ENCODE measurements at regions not wholly inside any gene's neighbourhood (a gene's known extent, or its start where the extent isn't known, plus 50 kb on each side); places are given as distances from the start of the nearest gene placed in this dataset.
A peak's percentile ranks its signal among the peaks of the same experiment; 100 is the strongest.

- WGBS (ENCODE audit: missing lambda C conversion rate), result 59% methylated on average over 1 of the region's 1 CpG
- no peak for DNase-seq (ENCODE audit: low read depth in 1 of 2, low spot score in 1 of 2)
- H3K4me1 ChIP-seq, result peaks cover 3% of the 10 kb centered on the region; the same call in 1 of the 3 replicates
- ChIA-PET CTCF (no interaction called here), POLR2A (no interaction called here)
- no peak for ATAC-seq
- FAIRE-seq, result no peak
- H3K4me2 ChIP-seq, result no peak overlapping the region
- no peak overlapping the region for H3K4me3 ChIP-seq
- H3K9me3 ChIP-seq, result no peaks in the 10 kb centered on the region
- H3K27ac ChIP-seq, result no peak overlapping the region
- no peak for TF ChIP-seq EHF (CRISPR knock-in tag; IDR thresholded peaks at IDR 0.05)
- TF ChIP-seq HEYL (CRISPR knock-in tag; IDR thresholded peaks at IDR 0.05), result no peak
Measured at GRCh38 chr1:195606483-195606882, 1001.8 kb downstream of the KCNT2 start.

GRCh38 chr1:195604287-195604686 lies 1004.0 kb downstream of the KCNT2 start:
- peak; percentile 56 to 62; a peak in 3 of 6 replicates for ATAC-seq
- CTCF ChIA-PET, result no interaction called here
- WGBS (ENCODE audit: missing lambda C conversion rate), result 21% methylated on average over 1 of the region's 1 CpG
- TF ChIP-seq ZSCAN20 (CRISPR knock-in tag; IDR thresholded peaks at IDR 0.05), result no peak
- no peak for TF ChIP-seq HOXB5 (CRISPR knock-in tag; IDR thresholded peaks at IDR 0.05)
- TF ChIP-seq CHD4 (IDR thresholded peaks at IDR 0.05; ENCODE audit: borderline replicate concordance), result no peak
- no peak for TF ChIP-seq RCOR1 (IDR thresholded peaks at IDR 0.05; ENCODE audit: low read depth, low read length)
- TF ChIP-seq RFX5 (IDR thresholded peaks at IDR 0.05), result no peak
- TF ChIP-seq MAX (IDR thresholded peaks at IDR 0.05), result no peak
- no peak for TF ChIP-seq MAFK (IDR thresholded peaks at IDR 0.05; ENCODE audit: partially characterized antibody)
- peak; percentile 12; the same call in 1 of the 2 replicates for TF ChIP-seq GATA3 (IDR thresholded peaks at IDR 0.05; ENCODE audit: borderline replicate concordance)
- peak; percentile 50; the same call in 1 of the 2 replicates for TF ChIP-seq JUNB (IDR thresholded peaks at IDR 0.05)
- TF ChIP-seq CHD2 (IDR thresholded peaks at IDR 0.05; ENCODE audit: low read length, partially characterized antibody), result no peak
- no peak for TF ChIP-seq FOXS1 (CRISPR knock-in tag; IDR thresholded peaks at IDR 0.05)
- no peak for TF ChIP-seq RNF2 (IDR thresholded peaks at IDR 0.05; ENCODE audit: borderline replicate concordance, low read depth)
- TF ChIP-seq CEBPB (IDR thresholded peaks at IDR 0.05), result no peak
- TF ChIP-seq TP53 (CRISPR knock-in tag; IDR thresholded peaks at IDR 0.05), result no peak
- no peak for TF ChIP-seq RAD21 (conservative IDR thresholded peaks at IDR 0.05 in 1 of 2, IDR thresholded peaks at IDR 0.05 in 1 of 2)
- no peak for TF ChIP-seq MYC (IDR thresholded peaks at IDR 0.05; ENCODE audit: borderline replicate concordance, low read length)
- TF ChIP-seq POLR2A (IDR thresholded peaks at IDR 0.05; ENCODE audit: low read length), result no peak
- no peak for TF ChIP-seq ZC3H11A (IDR thresholded peaks at IDR 0.05)
- no peak for TF ChIP-seq FOSB (CRISPR knock-in tag; IDR thresholded peaks at IDR 0.05)
- TF ChIP-seq NPAS2 (CRISPR knock-in tag; IDR thresholded peaks at IDR 0.05; ENCODE audit: borderline replicate concordance), result no peak
- TF ChIP-seq, protein P1, sequence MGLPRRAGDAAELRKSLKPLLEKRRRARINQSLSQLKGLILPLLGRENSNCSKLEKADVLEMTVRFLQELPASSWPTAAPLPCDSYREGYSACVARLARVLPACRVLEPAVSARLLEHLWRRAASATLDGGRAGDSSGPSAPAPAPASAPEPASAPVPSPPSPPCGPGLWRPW (IDR thresholded peaks at IDR 0.05), result no peak
- TF ChIP-seq TFCP2L1 (CRISPR knock-in tag; IDR thresholded peaks at IDR 0.05), result no peak
- no peak for TF ChIP-seq PHF8 (IDR thresholded peaks at IDR 0.05; ENCODE audit: borderline replicate concordance, low read depth)
- TF ChIP-seq FOSL2 (IDR thresholded peaks at IDR 0.05), result peak; percentile 37; the same call in 1 of the 2 replicates
- no peak; the same call in 1 of the 2 replicates for TF ChIP-seq FOSL2 (CRISPR knock-in tag; IDR thresholded peaks at IDR 0.05)
- Histone ChIP-seq H3K4me3 (no peak overlapping the region), H3K4me2 (0 out of 3 replicates have a peak overlapping the region, but pooled peaks have one; percentile 8), H3K4me1 (peaks cover 3% of the 10 kb centered on the region; the same call in 1 of the 3 replicates), H3K27ac (peak overlapping the region in 1 of 2 experiments; percentile 60; a peak in 2 of 6 replicates), H3K9me3 (no peaks in the 10 kb centered on the region)
- DNase-seq (ENCODE audit: low read depth in 1 of 2, low spot score in 1 of 2), result peak in 1 of 2 experiments; percentile 28
- no peak for FAIRE-seq
- POLR2A ChIA-PET, result no interaction called here

DNA sequence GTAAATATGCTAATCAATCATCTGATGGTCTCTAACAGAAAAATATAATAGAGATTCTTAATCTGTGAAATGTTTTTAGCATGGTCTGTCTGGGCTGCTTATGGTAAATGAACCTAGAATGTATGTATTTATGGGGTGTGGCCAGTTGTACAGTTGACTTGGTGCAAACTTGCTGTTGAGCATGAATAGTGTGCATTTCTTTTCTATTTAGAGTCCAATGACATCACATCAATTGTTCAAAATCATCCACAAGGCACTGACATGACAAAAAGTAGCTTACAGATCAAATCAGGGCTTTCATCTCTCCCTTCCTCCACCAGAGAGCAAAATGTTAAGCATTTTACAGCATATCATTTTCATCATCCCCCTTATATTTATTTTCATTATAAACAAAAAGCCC lies 1010.3 kb downstream of the KCNT2 start:
- H3K4me2 ChIP-seq, result no peak overlapping the region
- POLR2A ChIA-PET, result no interaction called here
- DNase-seq (ENCODE audit: low read depth in 1 of 2, low spot score in 1 of 2) (no peak), ATAC-seq (no peak), FAIRE-seq (no peak)
- H3K27ac ChIP-seq, result no peak overlapping the region
- H3K4me3 ChIP-seq, result no peak overlapping the region
- TF ChIP-seq EHF (CRISPR knock-in tag; IDR thresholded peaks at IDR 0.05), result no peak
- no peaks in the 10 kb centered on the region for H3K9me3 ChIP-seq
- H3K4me1 ChIP-seq, result no peaks in the 10 kb centered on the region
- CTCF ChIA-PET, result no interaction called here

Measured in A549 (cell line).